Pancreas (tissue), 10 donors: ENCODE measurements at regions not wholly inside any gene's neighbourhood (a gene's known extent, or its start where the extent isn't known, plus 50 kb on each side); places are given as distances from the start of the nearest gene placed in this dataset.
"Not testable (repeated sequence)": the region's sequence is repeated elsewhere in the genome, so short reads cannot be mapped to it uniquely, and the experiment has no call there.

Experiments used
- ATAC-seq, 4 donors: fragments of 200-7000 bp; cut with Tn5 transposase; one replicate each; pipeline versions ENCODE4 v1.8.0 to v1.9.1; 2020; ENCODE audit warnings: mild to moderate bottlenecking in 4 of 4, moderate library complexity in 4 of 4
- DNase-seq, 6 donors: peaks; one replicate each; pipeline ENCODE4 v3.0.0-alpha.2; 2020
- FAIRE-seq: peaks from 2 replicates; lab custom pipeline; 2012; peaks lifted over from hg19 to GRCh38; lab: Jason Lieb, UNC
- H3K27ac ChIP-seq, 4 donors: fragments of 200-600 bp; sonication (generic); 1 replicate in 3 of 4; 2 replicates in 1 of 4; pipeline versions ENCODE4 v1.5.0 to v1.8.0; 2020
- H3K27me3 ChIP-seq, 4 donors: fragments of 200-600 bp; one replicate each; pipeline ENCODE4 v1.8.0; 2021
- H3K36me3 ChIP-seq, 3 donors: fragments of 200-600 bp; sonication (generic) in 1 of 3; one replicate each; pipeline versions ENCODE4 v1.5.0 to v1.8.0; 2020 to 2021
- H3K4me1 ChIP-seq, 3 donors: fragments of 200-600 bp; one replicate each; pipeline ENCODE4 v1.8.0; 2021
- H3K4me3 ChIP-seq, 4 donors: fragments of 200-600 bp; sonication (generic) in 2 of 4; one replicate each; pipeline versions ENCODE4 v1.5.0 to v1.8.0; 2020 to 2021
- H3K9me3 ChIP-seq, 4 donors: fragments of 200-600 bp; one replicate each; pipeline ENCODE4 v1.8.0; 2021
- WGBS, 2 donors: extraction: QIAGEN DNeasy Blood & Tissue Kit; methylation state at CpG; one replicate each; pipeline ENCODE4 v1.1.7; 2013; 5-methylcytosine and 5-hydroxymethylcytosine counted together
- intact Hi-C, 3 donors: fragments of 100-400 bp; cut with DNase I; formaldehyde crosslinking; loops; one replicate each; pipeline versions ENCODE4 v1.11.1 to v1.14.2; 2022
- TF ChIP-seq, protein P1 (sequence below), 4 donors: fragments of 200-600 bp; sonication (generic) in 3 of 4; IDR thresholded peaks; one replicate each; pipeline versions ENCODE4 v1.5.0 to v1.8.0; 2021; ENCODE audit warnings: antibody characterized with exemption in 4 of 4
- donor health status: healthy with polysubstance abuse.
- donor health status: DM: no; HTN: no; CAD: no; lungs with moderate emphysema.
- donor health status: DM: no; HTN: no; CAD: no.
- donor health status: control.
- donor health status: control.
- donor health status: Bipolar disorder and iron deficiency.
- donor health status: DM: yes; HTN: yes; CAD: no.
- donor health status: DM: no; HTN: no; CAD: no.
- donor health status: DM: no; HTN: no; CAD: no.
- donor health status: DM: yes; HTN: yes; CAD: no.

DNA sequence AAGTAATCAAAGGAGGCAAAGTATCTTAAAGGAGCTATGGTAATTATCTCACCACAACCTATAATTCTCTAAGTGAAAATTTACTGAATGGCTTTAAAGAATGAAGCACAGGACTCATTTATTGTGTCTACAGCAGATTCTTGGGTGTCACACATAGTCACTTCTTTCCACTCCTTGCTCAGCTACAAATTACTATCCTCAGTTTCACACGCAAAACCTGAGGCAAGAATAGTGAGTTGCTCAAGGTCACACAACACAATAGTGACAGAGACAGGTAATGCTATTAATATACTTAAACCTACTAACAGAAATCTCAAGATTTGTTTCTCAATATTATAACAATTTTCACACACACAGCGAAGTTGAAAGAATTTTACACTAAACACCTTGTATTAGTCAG is 120.9 kb upstream of the STK32A start:
- Histone ChIP-seq H3K36me3 (no peaks in the 10 kb centered on the region), H3K27ac (no peak overlapping the region), H3K4me1 (no peaks in the 10 kb centered on the region), H3K9me3 (no peaks in the 10 kb centered on the region), H3K27me3 (no peaks in the 10 kb centered on the region), H3K4me3 (no peak overlapping the region)
- TF ChIP-seq, protein P1, sequence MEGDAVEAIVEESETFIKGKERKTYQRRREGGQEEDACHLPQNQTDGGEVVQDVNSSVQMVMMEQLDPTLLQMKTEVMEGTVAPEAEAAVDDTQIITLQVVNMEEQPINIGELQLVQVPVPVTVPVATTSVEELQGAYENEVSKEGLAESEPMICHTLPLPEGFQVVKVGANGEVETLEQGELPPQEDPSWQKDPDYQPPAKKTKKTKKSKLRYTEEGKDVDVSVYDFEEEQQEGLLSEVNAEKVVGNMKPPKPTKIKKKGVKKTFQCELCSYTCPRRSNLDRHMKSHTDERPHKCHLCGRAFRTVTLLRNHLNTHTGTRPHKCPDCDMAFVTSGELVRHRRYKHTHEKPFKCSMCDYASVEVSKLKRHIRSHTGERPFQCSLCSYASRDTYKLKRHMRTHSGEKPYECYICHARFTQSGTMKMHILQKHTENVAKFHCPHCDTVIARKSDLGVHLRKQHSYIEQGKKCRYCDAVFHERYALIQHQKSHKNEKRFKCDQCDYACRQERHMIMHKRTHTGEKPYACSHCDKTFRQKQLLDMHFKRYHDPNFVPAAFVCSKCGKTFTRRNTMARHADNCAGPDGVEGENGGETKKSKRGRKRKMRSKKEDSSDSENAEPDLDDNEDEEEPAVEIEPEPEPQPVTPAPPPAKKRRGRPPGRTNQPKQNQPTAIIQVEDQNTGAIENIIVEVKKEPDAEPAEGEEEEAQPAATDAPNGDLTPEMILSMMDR (IDR thresholded peaks at IDR 0.05) = no peak
- intact Hi-C loops = no loop called here
- DNase-seq (no peak), ATAC-seq (no peak), FAIRE-seq (no peak)
- WGBS, 2 donors = 74 to 81% methylated on average over 2 of the region's 2 CpGs

DNA sequence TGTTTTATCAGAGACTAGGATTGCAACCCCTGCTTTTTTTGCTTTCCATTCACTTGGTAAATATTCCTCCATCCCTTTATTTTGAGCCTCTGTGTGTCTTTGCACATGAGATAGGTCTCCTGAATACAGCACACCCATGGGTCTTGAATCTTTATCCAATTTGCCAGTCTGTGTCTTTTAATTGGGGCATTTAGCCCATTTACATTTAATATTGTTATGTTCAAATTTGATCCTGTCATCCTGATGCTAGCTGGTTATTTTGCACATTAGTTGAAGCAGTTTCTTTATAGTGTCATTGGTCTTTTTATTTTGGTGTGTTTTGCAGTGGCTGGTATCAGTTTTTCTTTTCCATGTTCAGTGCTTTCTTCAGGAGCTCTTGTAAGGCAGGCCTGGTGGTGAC is 95.1 kb upstream of the STK32A start:
- intact Hi-C loops, H3K27ac ChIP-seq, ATAC-seq, H3K4me3 ChIP-seq, FAIRE-seq, H3K27me3 ChIP-seq, H3K9me3 ChIP-seq, DNase-seq, H3K36me3 ChIP-seq, H3K4me1 ChIP-seq: not testable (repeated sequence)

DNA sequence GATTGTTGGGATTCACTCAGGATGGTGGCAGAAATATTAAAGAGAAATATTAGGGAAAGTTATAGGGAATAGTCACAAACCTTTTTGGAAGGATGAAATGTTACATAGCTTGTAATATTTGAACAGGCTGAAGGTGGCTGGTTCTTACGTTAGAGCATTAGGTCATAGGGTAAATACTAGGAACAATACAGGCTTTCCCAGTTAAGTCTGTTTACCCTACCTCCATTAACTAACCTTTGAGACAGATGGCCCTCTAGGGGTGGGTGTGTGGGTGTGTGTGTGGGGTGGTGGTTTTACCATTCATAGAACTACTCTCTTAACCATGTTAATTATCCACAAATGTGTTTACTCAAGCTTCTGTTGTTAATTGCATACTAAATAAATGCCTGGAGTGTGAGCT is 94.3 kb upstream of the STK32A start:
- H3K27ac ChIP-seq = no peak overlapping the region
- H3K27me3 ChIP-seq = no peaks in the 10 kb centered on the region
- intact Hi-C loops = no loop called here
- DNase-seq (no peak), ATAC-seq (peak in 1 of 4 donors; percentile 41), FAIRE-seq (no peak)
- WGBS, 2 donors = 13 to 30% methylated on average over 1 of the region's 1 CpG
- no peaks in the 10 kb centered on the region for H3K4me1 ChIP-seq
- TF ChIP-seq, protein P1 (IDR thresholded peaks at IDR 0.05) = no peak
- no peaks in the 10 kb centered on the region for H3K9me3 ChIP-seq
- no peak overlapping the region for H3K4me3 ChIP-seq
- no peaks in the 10 kb centered on the region for H3K36me3 ChIP-seq

DNA sequence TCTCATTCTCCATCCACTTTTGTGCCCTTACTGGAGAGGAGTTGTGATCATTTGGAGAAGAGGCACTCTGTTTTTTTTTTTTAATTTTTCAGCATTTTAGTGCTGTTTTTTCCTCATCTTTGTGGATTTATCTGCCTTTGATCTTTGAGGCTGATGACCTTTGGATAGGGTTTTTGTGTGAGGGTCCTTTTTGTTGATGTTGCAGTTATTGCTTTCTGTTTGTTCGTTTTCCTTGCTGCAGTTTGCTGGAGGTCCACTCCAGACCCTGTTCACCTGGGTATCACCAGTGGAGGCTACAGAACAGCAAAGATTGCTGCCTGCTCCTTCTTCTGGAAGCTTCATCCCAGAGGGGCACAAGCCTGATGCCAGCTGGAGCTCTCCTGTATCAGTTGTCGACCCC is 93.2 kb upstream of the STK32A start:
- H3K4me3 ChIP-seq, H3K27ac ChIP-seq, ATAC-seq, intact Hi-C loops, H3K27me3 ChIP-seq, H3K9me3 ChIP-seq, H3K4me1 ChIP-seq, DNase-seq, FAIRE-seq, H3K36me3 ChIP-seq: not testable (repeated sequence)
- 23 to 48% methylated on average over 2 of the region's 2 CpGs for WGBS, 2 donors

DNA sequence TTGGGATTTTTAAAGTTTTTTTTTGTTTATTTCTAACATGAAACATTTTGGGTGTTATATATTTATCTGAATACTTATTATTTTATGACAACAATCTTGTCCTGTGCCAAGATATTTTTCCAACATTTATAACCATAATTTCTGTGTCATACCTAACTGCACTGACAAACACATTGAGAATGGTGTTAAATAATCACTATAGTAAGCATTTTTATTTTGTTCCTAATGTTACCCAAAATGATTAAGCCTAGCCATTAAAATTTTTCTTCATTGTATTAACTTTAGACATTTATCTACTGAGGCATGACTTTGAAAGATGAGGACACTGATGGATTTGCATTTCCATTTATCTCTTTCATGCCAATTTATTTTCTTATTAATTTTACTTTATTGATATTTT is 91.6 kb upstream of the STK32A start:
- Histone ChIP-seq H3K27ac (no peak overlapping the region), H3K4me3 (no peak overlapping the region), H3K36me3 (no peaks in the 10 kb centered on the region), H3K27me3 (no peaks in the 10 kb centered on the region), H3K9me3 (no peaks in the 10 kb centered on the region), H3K4me1 (no peaks in the 10 kb centered on the region)
- intact Hi-C loops = no loop called here
- TF ChIP-seq, protein P1 (IDR thresholded peaks at IDR 0.05) = no peak
- ATAC-seq = no peak
- no peak for FAIRE-seq
- no peak for DNase-seq

DNA sequence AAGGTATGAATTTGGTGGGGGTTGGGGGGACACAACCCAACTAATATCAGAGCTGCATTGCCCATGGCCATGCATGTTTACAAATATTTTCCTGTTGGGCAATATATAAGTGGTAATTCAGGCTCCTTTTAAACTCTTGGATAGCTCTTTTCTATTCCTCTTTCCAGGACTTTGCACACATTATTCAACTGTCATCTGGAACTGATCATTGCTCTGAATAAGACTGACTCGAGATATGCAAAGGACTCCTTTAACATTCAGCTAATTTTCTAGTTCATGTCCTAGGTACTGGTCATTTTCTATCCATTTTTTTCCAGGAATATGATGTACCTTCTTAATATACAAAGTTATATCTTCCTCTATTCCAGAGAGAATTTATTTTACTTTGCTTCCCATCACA is 89.5 kb upstream of the STK32A start:
- H3K4me3 ChIP-seq = no peak overlapping the region
- no peak for DNase-seq
- FAIRE-seq = no peak
- ATAC-seq = no peak
- no peaks in the 10 kb centered on the region for H3K36me3 ChIP-seq
- no peaks in the 10 kb centered on the region for H3K27me3 ChIP-seq
- no peaks in the 10 kb centered on the region for H3K9me3 ChIP-seq
- H3K4me1 ChIP-seq = no peaks in the 10 kb centered on the region
- TF ChIP-seq, protein P1 (IDR thresholded peaks at IDR 0.05) = no peak
- 52 to 63% methylated on average over 1 of the region's 1 CpG for WGBS, 2 donors
- intact Hi-C loops = no loop called here
- no peak overlapping the region for H3K27ac ChIP-seq
